ENCODE measurements at regions not wholly inside any gene's neighbourhood (a gene's known extent, or its start where the extent isn't known, plus 50 kb on each side); places are given as distances from the start of the nearest gene placed in this dataset.
"Not testable (repeated sequence)": the region's sequence is repeated elsewhere in the genome, so short reads cannot be mapped to it uniquely, and the experiment has no call there.

GRCh38 chr3:86335566-86335965 lies 655.4 kb downstream of the VGLL3 start:
- POLR2A ChIA-PET; H3K9me3 ChIP-seq (replicated peaks; ENCODE audit: control insufficient read depth, insufficient read depth, low read length); H3K36me3 ChIP-seq (ENCODE audit: control insufficient read depth in 2 of 2, insufficient read depth in 2 of 2, low read length in 1 of 2); BruUV-seq (replicated peaks); H3K27ac ChIP-seq (ENCODE audit: control insufficient read depth, insufficient read depth); FAIRE-seq; intact Hi-C loops (cut with micrococcal nuclease; ENCODE audit: unreplicated experiment); H4K20me1 ChIP-seq (ENCODE audit: control insufficient read depth, insufficient read depth); SMC1A ChIA-PET (ENCODE audit: uncharacterized antibody, unreplicated experiment); H3K4me2 ChIP-seq (ENCODE audit: control insufficient read depth, insufficient read depth); H3K4me3 ChIP-seq; H3K4me1 ChIP-seq (ENCODE audit: control insufficient read depth, insufficient read depth, low read length); H3K79me2 ChIP-seq (ENCODE audit: control insufficient read depth, insufficient read depth, low read length); DNase-seq (ENCODE audit: low read depth, low spot score); H3K27me3 ChIP-seq (replicated peaks in 1 of 2; ENCODE audit: control insufficient read depth in 2 of 2, insufficient read depth in 2 of 2, low read length in 1 of 2); RAD21 ChIA-PET (ENCODE audit: unreplicated experiment); H3K9ac ChIP-seq (ENCODE audit: control insufficient read depth, insufficient read depth, low read length); in situ Hi-C loops (cut with MboI); ATAC-seq; H2AFZ ChIP-seq (ENCODE audit: control insufficient read depth, low read depth, low read length): not testable (repeated sequence)
- WGBS (ENCODE audit: insufficient coverage, insufficient replicate concordance, low lambda C conversion rate, missing lambda C conversion rate) = 32% methylated on average over 6 of the region's 6 CpGs
- CTCF ChIA-PET = interaction anchor here (0.7 kb wide), 1 partner anchor 773 kb away, joined by 3 read pairs; no protein-coding TSS in a partner anchor

- H3K27me3 ChIP-seq (replicated peaks in 1 of 2; ENCODE audit: control insufficient read depth in 2 of 2, insufficient read depth in 2 of 2, low read length in 1 of 2) = no peaks in the 10 kb centered on the region
- no peak overlapping the region for H3K27ac ChIP-seq (ENCODE audit: control insufficient read depth, insufficient read depth)
- H4K20me1 ChIP-seq (ENCODE audit: control insufficient read depth, insufficient read depth) = no peaks in the 10 kb centered on the region
- BruUV-seq (replicated peaks) = no TSS peak
- H3K9me3 ChIP-seq (replicated peaks; ENCODE audit: control insufficient read depth, insufficient read depth, low read length) = no peaks in the 10 kb centered on the region
- H3K4me1 ChIP-seq (ENCODE audit: control insufficient read depth, insufficient read depth, low read length) = no peaks in the 10 kb centered on the region
- no peaks in the 10 kb centered on the region for H3K36me3 ChIP-seq (ENCODE audit: control insufficient read depth in 2 of 2, insufficient read depth in 2 of 2, low read length in 1 of 2)
- no peak overlapping the region for H3K4me2 ChIP-seq (ENCODE audit: control insufficient read depth, insufficient read depth)
- ChIA-PET RAD21 (ENCODE audit: unreplicated experiment) (no interaction called here), CTCF (no interaction called here), SMC1A (ENCODE audit: uncharacterized antibody, unreplicated experiment) (interaction anchor here (0.7 kb wide), 1 partner anchor 8 kb away, joined by 3 read pairs; no protein-coding TSS in a partner anchor), POLR2A (no interaction called here)
- H3K9ac ChIP-seq (ENCODE audit: control insufficient read depth, insufficient read depth, low read length) = no peak overlapping the region
- no peaks in the 10 kb centered on the region for H3K79me2 ChIP-seq (ENCODE audit: control insufficient read depth, insufficient read depth, low read length)
- TF ChIP-seq ATF3 (IDR thresholded peaks at IDR 0.05; ENCODE audit: borderline replicate concordance, extremely low read depth, low read depth, low read length) (no peak), DPF2 (IDR thresholded peaks at IDR 0.05) (no peak)
- H2AFZ ChIP-seq (ENCODE audit: control insufficient read depth, low read depth, low read length) = no peak overlapping the region
- in situ Hi-C loops (cut with MboI) = no loop called here
- FAIRE-seq (no peak), DNase-seq (ENCODE audit: low read depth, low spot score) (no peak), ATAC-seq (no peak)
- no peak overlapping the region for H3K4me3 ChIP-seq
- intact Hi-C loops (cut with micrococcal nuclease; ENCODE audit: unreplicated experiment) = no loop called here
- WGBS (ENCODE audit: insufficient coverage, insufficient replicate concordance, low lambda C conversion rate, missing lambda C conversion rate) = 36% methylated on average over 3 of the region's 3 CpGs
Measured at GRCh38 chr3:86333636-86334035, 657.3 kb downstream of the VGLL3 start.
